DMS53 (cell line): ENCODE measurements at regions not wholly inside any gene's neighbourhood (a gene's known extent, or its start where the extent isn't known, plus 50 kb on each side); places are given as distances from the start of the nearest gene placed in this dataset.
"Not testable (repeated sequence)": the region's sequence is repeated elsewhere in the genome, so short reads cannot be mapped to it uniquely, and the experiment has no call there.

ENCODE experiments used
- DNase-seq: peaks from one replicate; lab custom pipeline; 2025; lab: John Stamatoyannopoulos, UW

- DNase-seq: no peak
Observed at GRCh38 chr10:89949496-89949895, 248.1 kb downstream of the KIF20B start.

GRCh38 chr10:89952325-89952724 is 250.9 kb downstream of the KIF20B start:
- no peak for DNase-seq

GRCh38 chr10:89952751-89953150 is 251.4 kb downstream of the KIF20B start:
- DNase-seq: no peak

GRCh38 chr10:89954061-89954460 is 252.7 kb downstream of the KIF20B start:
- no peak for DNase-seq

GRCh38 chr10:89954787-89955566 is 253.6 kb downstream of the KIF20B start:
- peak; percentile 15 for DNase-seq

- DNase-seq: no peak
Observed at GRCh38 chr10:89959433-89960110, 258.2 kb downstream of the KIF20B start.

GRCh38 chr10:89963451-89964102 is 262.2 kb downstream of the KIF20B start:
- DNase-seq: no peak

GRCh38 chr10:89966211-89966610 is 264.8 kb downstream of the KIF20B start:
- DNase-seq: no peak

- no peak for DNase-seq
Observed at GRCh38 chr10:89973326-89973725, 271.9 kb downstream of the KIF20B start.

GRCh38 chr10:89975071-89975470 is 273.7 kb downstream of the KIF20B start:
- no peak for DNase-seq

GRCh38 chr10:89975771-89976170 is 274.4 kb downstream of the KIF20B start:
- DNase-seq: no peak

GRCh38 chr10:89978081-89978480 is 276.7 kb downstream of the KIF20B start:
- DNase-seq: no peak

- no peak for DNase-seq
Observed at GRCh38 chr10:89979726-89980125, 278.3 kb downstream of the KIF20B start.

- no peak for DNase-seq
Observed at GRCh38 chr10:89980166-89980565, 278.8 kb downstream of the KIF20B start.

GRCh38 chr10:89981891-89982290 is 280.5 kb downstream of the KIF20B start:
- no peak for DNase-seq

GRCh38 chr10:89985446-89985845 is 284.1 kb downstream of the KIF20B start:
- DNase-seq: no peak

GRCh38 chr10:89988361-89988760 is 287.0 kb downstream of the KIF20B start:
- not testable (repeated sequence) for DNase-seq

- no peak for DNase-seq
Observed at GRCh38 chr10:89992575-89992974, 291.2 kb downstream of the KIF20B start.

GRCh38 chr10:90007226-90007625 is 305.8 kb downstream of the KIF20B start:
- no peak for DNase-seq

GRCh38 chr10:90011281-90011680 is 309.9 kb downstream of the KIF20B start:
- not testable (repeated sequence) for DNase-seq

- DNase-seq: no peak
Observed at GRCh38 chr10:90018819-90019218, 317.4 kb downstream of the KIF20B start.

- no peak for DNase-seq
Observed at GRCh38 chr10:90020506-90020905, 319.1 kb downstream of the KIF20B start.

- DNase-seq: peak; percentile 51
Observed at GRCh38 chr10:90023950-90024349, 322.6 kb downstream of the KIF20B start.
